Aorta (tissue), 5 donors: ENCODE measurements at regions not wholly inside any gene's neighbourhood (a gene's known extent, or its start where the extent isn't known, plus 50 kb on each side); places are given as distances from the start of the nearest gene placed in this dataset.

Source experiments
- ATAC-seq: fragments of 200-7000 bp; cut with Tn5 transposase; one replicate; pipeline ENCODE4 v1.9.1; 2022; ENCODE audit warnings: moderate library complexity; ENCODE audit not compliant: low FRiP score
- DNase-seq, 2 donors: peaks; one replicate each; pipeline ENCODE4 v3.0.0-alpha.2; 2020
- H3K27ac ChIP-seq, 2 donors: one replicate each; pipeline ENCODE4 v1.5.1; 2013; ENCODE audit warnings: low read length in 2 of 2, mild to moderate bottlenecking in 2 of 2, moderate library complexity in 2 of 2, control low read depth in 1 of 2, inconsistent platforms in 1 of 2, low read depth in 1 of 2
- H3K27me3 ChIP-seq, 2 donors: one replicate each; pipeline ENCODE4 v1.6.1; 2013; ENCODE audit warnings: control low read depth in 1 of 2, low read length in 1 of 2, mild to moderate bottlenecking in 1 of 2, moderate library complexity in 1 of 2; ENCODE audit not compliant: insufficient read depth in 2 of 2, control insufficient read depth in 1 of 2
- H3K36me3 ChIP-seq, 2 donors: one replicate each; pipeline ENCODE4 v1.6.1; 2013; ENCODE audit warnings: control low read depth in 1 of 2, low read length in 1 of 2, mild to moderate bottlenecking in 1 of 2; ENCODE audit not compliant: insufficient read depth in 2 of 2, control insufficient read depth in 1 of 2
- H3K4me1 ChIP-seq, 2 donors: one replicate each; pipeline ENCODE4 v1.6.1; 2013; ENCODE audit warnings: low read length in 2 of 2, control low read depth in 1 of 2, mild to moderate bottlenecking in 1 of 2, moderate library complexity in 1 of 2; ENCODE audit not compliant: insufficient read depth in 2 of 2, control insufficient read depth in 1 of 2
- H3K4me3 ChIP-seq, 2 donors: one replicate each; pipeline ENCODE4 v1.5.1; 2013; ENCODE audit warnings: low read length in 2 of 2, control low read depth in 1 of 2, mild to moderate bottlenecking in 1 of 2
- H3K9me3 ChIP-seq: one replicate; pipeline ENCODE4 v1.6.1; 2013; ENCODE audit warnings: mild to moderate bottlenecking, low read length; ENCODE audit not compliant: control insufficient read depth
- WGBS, 2 donors: extraction: QIAGEN DNeasy Blood & Tissue Kit; methylation state at CpG; one replicate each; pipeline ENCODE4 v1.1.7; 2013; 5-methylcytosine and 5-hydroxymethylcytosine counted together
- intact Hi-C, 2 donors: fragments of 100-400 bp; cut with DNase I; formaldehyde crosslinking; loops; one replicate each; pipeline versions ENCODE4 v1.14.2 to v1.15.0; 2022
- donor health status: healthy with polysubstance abuse.
- donor health status: Bipolar disorder and iron deficiency.
- donor health status: DM: no; HTN: no; CAD: no.
- donor health status: DM: no; HTN: no; CAD: no.
- donor health status: DM: yes; HTN: yes; CAD: no.

- WGBS, 2 donors: 92 to 96% methylated on average over 3 of the region's 3 CpGs
- ATAC-seq: no peak
- H3K4me3 ChIP-seq: no peak overlapping the region
- no peaks in the 10 kb centered on the region for H3K36me3 ChIP-seq
- H3K27ac ChIP-seq: no peak overlapping the region
- H3K27me3 ChIP-seq: no peaks in the 10 kb centered on the region
- H3K9me3 ChIP-seq: no peaks in the 10 kb centered on the region
- H3K4me1 ChIP-seq: no peaks in the 10 kb centered on the region
- DNase-seq: no peak
- intact Hi-C loops: no loop called here
Observed at GRCh38 chr6:148208298-148208697, 134.3 kb upstream of the SASH1 start.

- no peak overlapping the region for H3K4me3 ChIP-seq
- H3K27ac ChIP-seq: no peak overlapping the region
- H3K4me1 ChIP-seq: no peaks in the 10 kb centered on the region
- intact Hi-C loops: no loop called here
- H3K9me3 ChIP-seq: no peaks in the 10 kb centered on the region
- H3K36me3 ChIP-seq: no peaks in the 10 kb centered on the region
- 95 to 96% methylated on average over 11 of the region's 11 CpGs for WGBS, 2 donors
- H3K27me3 ChIP-seq: no peaks in the 10 kb centered on the region
- ATAC-seq: no peak
- no peak for DNase-seq
Observed at GRCh38 chr6:148211777-148212324, 130.8 kb upstream of the SASH1 start.

GRCh38 chr6:148212366-148212765 lies 130.3 kb upstream of the SASH1 start:
- DNase-seq (no peak), ATAC-seq (no peak)
- Histone ChIP-seq H3K4me1 (no peaks in the 10 kb centered on the region), H3K36me3 (no peaks in the 10 kb centered on the region), H3K9me3 (no peaks in the 10 kb centered on the region), H3K27me3 (no peaks in the 10 kb centered on the region), H3K27ac (no peak overlapping the region), H3K4me3 (no peak overlapping the region)
- 87 to 90% methylated on average over 3 of the region's 3 CpGs for WGBS, 2 donors
- intact Hi-C loops: no loop called here

GRCh38 chr6:148213366-148213765 lies 129.3 kb upstream of the SASH1 start:
- no peaks in the 10 kb centered on the region for H3K4me1 ChIP-seq
- H3K36me3 ChIP-seq: no peaks in the 10 kb centered on the region
- WGBS, 2 donors: 94% methylated on average over 3 of the region's 3 CpGs
- intact Hi-C loops: no loop called here
- no peak overlapping the region for H3K27ac ChIP-seq
- ATAC-seq (no peak), DNase-seq (no peak)
- no peak overlapping the region for H3K4me3 ChIP-seq
- H3K9me3 ChIP-seq: no peaks in the 10 kb centered on the region
- no peaks in the 10 kb centered on the region for H3K27me3 ChIP-seq

GRCh38 chr6:148214667-148215066 lies 128.0 kb upstream of the SASH1 start:
- no peak for DNase-seq
- no peak for ATAC-seq
- H3K9me3 ChIP-seq: no peaks in the 10 kb centered on the region
- H3K4me3 ChIP-seq: no peak overlapping the region
- intact Hi-C loops: no loop called here
- WGBS, 2 donors: 92 to 94% methylated on average over 5 of the region's 5 CpGs
- no peaks in the 10 kb centered on the region for H3K4me1 ChIP-seq
- no peaks in the 10 kb centered on the region for H3K36me3 ChIP-seq
- H3K27ac ChIP-seq: no peak overlapping the region
- no peaks in the 10 kb centered on the region for H3K27me3 ChIP-seq

GRCh38 chr6:148217051-148217450 lies 125.6 kb upstream of the SASH1 start:
- no peaks in the 10 kb centered on the region for H3K27me3 ChIP-seq
- intact Hi-C loops: no loop called here

GRCh38 chr6:148217921-148218320 lies 124.7 kb upstream of the SASH1 start:
- ATAC-seq (no peak), DNase-seq (no peak)
- 74 to 77% methylated on average over 3 of the region's 3 CpGs for WGBS, 2 donors
- Histone ChIP-seq H3K9me3 (no peaks in the 10 kb centered on the region), H3K4me3 (no peak overlapping the region), H3K27ac (no peak overlapping the region), H3K27me3 (no peaks in the 10 kb centered on the region), H3K36me3 (no peaks in the 10 kb centered on the region), H3K4me1 (peaks cover 0 to 2% of the 10 kb centered on the region in 2 donors)
- intact Hi-C loops: no loop called here

More at GRCh38 chr6:148217051-148217450, 125.6 kb upstream of the SASH1 start:
- ATAC-seq (no peak), DNase-seq (no peak)
- H3K36me3 ChIP-seq: no peaks in the 10 kb centered on the region
- H3K27ac ChIP-seq: no peak overlapping the region
- WGBS, 2 donors: 95 to 98% methylated on average over 4 of the region's 4 CpGs
- H3K4me3 ChIP-seq: no peak overlapping the region
- H3K9me3 ChIP-seq: no peaks in the 10 kb centered on the region
- no peaks in the 10 kb centered on the region for H3K4me1 ChIP-seq

- no peaks in the 10 kb centered on the region for H3K36me3 ChIP-seq
- no peak overlapping the region for H3K27ac ChIP-seq
- ATAC-seq (peak; percentile 66), DNase-seq (no peak)
- intact Hi-C loops: no loop called here
- H3K27me3 ChIP-seq: no peaks in the 10 kb centered on the region
- no peaks in the 10 kb centered on the region for H3K9me3 ChIP-seq
- H3K4me1 ChIP-seq: peaks cover 0 to 3% of the 10 kb centered on the region in 2 donors
- no peak overlapping the region for H3K4me3 ChIP-seq
- 49 to 64% methylated on average over 3 of the region's 3 CpGs for WGBS, 2 donors
Observed at GRCh38 chr6:148218542-148219258, 123.9 kb upstream of the SASH1 start.
